ENCODE measurements at regions not wholly inside any gene's neighbourhood (a gene's known extent, or its start where the extent isn't known, plus 50 kb on each side); places are given as distances from the start of the nearest gene placed in this dataset.

DNA sequence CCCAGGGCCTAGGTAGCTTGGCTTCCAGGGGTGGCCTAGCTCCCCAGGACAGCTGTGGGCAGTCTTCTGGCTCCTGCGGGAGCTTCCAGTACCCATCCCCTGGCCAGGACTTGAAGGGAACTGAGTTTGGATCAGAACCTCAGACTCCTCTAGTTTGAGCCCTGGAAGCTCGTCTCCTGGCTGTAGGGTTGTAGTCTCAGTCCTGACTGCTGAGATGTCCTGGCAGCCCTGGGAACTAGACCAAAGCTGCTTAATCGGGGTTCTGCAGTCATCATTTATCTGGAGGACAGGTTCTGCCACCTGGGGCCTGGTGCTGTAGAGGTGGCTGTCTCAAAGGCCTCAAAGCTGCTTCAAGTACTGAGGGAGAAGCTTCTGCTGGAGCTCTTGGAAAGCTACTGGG, 163.7 kb downstream of the WSCD1 start:
- TF ChIP-seq, protein P1, sequence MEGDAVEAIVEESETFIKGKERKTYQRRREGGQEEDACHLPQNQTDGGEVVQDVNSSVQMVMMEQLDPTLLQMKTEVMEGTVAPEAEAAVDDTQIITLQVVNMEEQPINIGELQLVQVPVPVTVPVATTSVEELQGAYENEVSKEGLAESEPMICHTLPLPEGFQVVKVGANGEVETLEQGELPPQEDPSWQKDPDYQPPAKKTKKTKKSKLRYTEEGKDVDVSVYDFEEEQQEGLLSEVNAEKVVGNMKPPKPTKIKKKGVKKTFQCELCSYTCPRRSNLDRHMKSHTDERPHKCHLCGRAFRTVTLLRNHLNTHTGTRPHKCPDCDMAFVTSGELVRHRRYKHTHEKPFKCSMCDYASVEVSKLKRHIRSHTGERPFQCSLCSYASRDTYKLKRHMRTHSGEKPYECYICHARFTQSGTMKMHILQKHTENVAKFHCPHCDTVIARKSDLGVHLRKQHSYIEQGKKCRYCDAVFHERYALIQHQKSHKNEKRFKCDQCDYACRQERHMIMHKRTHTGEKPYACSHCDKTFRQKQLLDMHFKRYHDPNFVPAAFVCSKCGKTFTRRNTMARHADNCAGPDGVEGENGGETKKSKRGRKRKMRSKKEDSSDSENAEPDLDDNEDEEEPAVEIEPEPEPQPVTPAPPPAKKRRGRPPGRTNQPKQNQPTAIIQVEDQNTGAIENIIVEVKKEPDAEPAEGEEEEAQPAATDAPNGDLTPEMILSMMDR (IDR thresholded peaks at IDR 0.05 in 4 of 5, conservative IDR thresholded peaks at IDR 0.05 in 1 of 5), result no peak
- TF ChIP-seq POLR2A (IDR thresholded peaks at IDR 0.05), result no peak

Measured in gastrocnemius medialis (tissue), 4 donors.